NCI-H146 treated with DMSO at 0.1 percent for 48 hours (cell line): ENCODE measurements at regions not wholly inside any gene's neighbourhood (a gene's known extent, or its start where the extent isn't known, plus 50 kb on each side); places are given as distances from the start of the nearest gene placed in this dataset.

Experiments
- DNase-seq: peaks from one replicate; lab custom pipeline; 2025; ENCODE audit not compliant: unreplicated experiment; lab: John Stamatoyannopoulos, UW

- no peak for DNase-seq
These were observed 443.7 kb upstream of the CELF4 start for GRCh38 chr18:38009320-38009719.

GRCh38 chr18:38007676-38008330 is 442.2 kb upstream of the CELF4 start:
- no peak for DNase-seq

GRCh38 chr18:38007026-38007425 is 441.4 kb upstream of the CELF4 start:
- DNase-seq = no peak

- DNase-seq = no peak
These were observed 440.9 kb upstream of the CELF4 start for GRCh38 chr18:38006541-38006940.

GRCh38 chr18:37997695-37998094 is 432.1 kb upstream of the CELF4 start:
- DNase-seq = no peak

- peak; percentile 84 for DNase-seq
These were observed 422.3 kb upstream of the CELF4 start for GRCh38 chr18:37987901-37988300.

- no peak for DNase-seq
These were observed 421.1 kb upstream of the CELF4 start for GRCh38 chr18:37986665-37987064.

- no peak for DNase-seq
These were observed 419.5 kb upstream of the CELF4 start for GRCh38 chr18:37985126-37985525.

- no peak for DNase-seq
These were observed 415.0 kb upstream of the CELF4 start for GRCh38 chr18:37980556-37980955.

- DNase-seq = no peak
These were observed 409.8 kb upstream of the CELF4 start for GRCh38 chr18:37975446-37975845.

GRCh38 chr18:37967261-37967660 is 401.7 kb upstream of the CELF4 start:
- no peak for DNase-seq

GRCh38 chr18:37965572-37965970 is 400.0 kb upstream of the CELF4 start:
- DNase-seq = no peak

GRCh38 chr18:37964885-37965571 is 399.4 kb upstream of the CELF4 start:
- DNase-seq = no peak

GRCh38 chr18:37963837-37964236 is 398.2 kb upstream of the CELF4 start:
- DNase-seq = no peak

- no peak for DNase-seq
These were observed 396.8 kb upstream of the CELF4 start for GRCh38 chr18:37962316-37962966.

GRCh38 chr18:37958499-37958898 is 392.9 kb upstream of the CELF4 start:
- DNase-seq = no peak

- DNase-seq = no peak
These were observed 391.3 kb upstream of the CELF4 start for GRCh38 chr18:37956902-37957301.

- no peak for DNase-seq
These were observed 390.4 kb upstream of the CELF4 start for GRCh38 chr18:37956020-37956419.

- no peak for DNase-seq
These were observed 389.6 kb upstream of the CELF4 start for GRCh38 chr18:37955201-37955600.

GRCh38 chr18:37953876-37954275 is 388.3 kb upstream of the CELF4 start:
- no peak for DNase-seq

GRCh38 chr18:37948471-37948870 is 382.9 kb upstream of the CELF4 start:
- no peak for DNase-seq

GRCh38 chr18:37946324-37946723 is 380.7 kb upstream of the CELF4 start:
- no peak for DNase-seq
